RWPE2 (cell line): ENCODE measurements at regions not wholly inside any gene's neighbourhood (a gene's known extent, or its start where the extent isn't known, plus 50 kb on each side); places are given as distances from the start of the nearest gene placed in this dataset.
A peak's percentile ranks its signal among the peaks of the same experiment; 100 is the strongest.
"Not testable (repeated sequence)": the region's sequence is repeated elsewhere in the genome, so short reads cannot be mapped to it uniquely, and the experiment has no call there.

ENCODE experiments used
- ATAC-seq: fragments of 200-7000 bp; cut with Tn5 transposase; 3 replicates; pipeline ENCODE4 v1.9.1; 2021; ENCODE audit warnings: low read depth
- DNase-seq: peaks from one replicate; pipeline ENCODE4 v3.0.0-alpha.2; 2020; ENCODE audit warnings: low spot score
- H3K27ac ChIP-seq: fragments of 450-650 bp; 2 replicates; pipeline ENCODE4 v1.5.1; 2017; ENCODE audit warnings: mild to moderate bottlenecking; ENCODE audit not compliant: poor library complexity, severe bottlenecking
- H3K27me3 ChIP-seq: fragments of 250-450 bp; sonication (Bioruptor Pico); 2 replicates; pipeline ENCODE4 v1.5.1; 2021; ENCODE audit warnings: mild to moderate bottlenecking, moderate library complexity; ENCODE audit not compliant: insufficient read depth, poor library complexity, severe bottlenecking
- H3K36me3 ChIP-seq: fragments of 250-450 bp; sonication (Bioruptor Pico); 2 replicates; pipeline ENCODE4 v1.5.1; 2020; ENCODE audit warnings: low read depth, mild to moderate bottlenecking, moderate library complexity
- H3K4me1 ChIP-seq: fragments of 250-450 bp; sonication (Bioruptor Pico); 2 replicates; pipeline ENCODE4 v1.5.1; 2021; ENCODE audit warnings: mild to moderate bottlenecking, moderate library complexity; ENCODE audit not compliant: insufficient read depth, poor library complexity, severe bottlenecking
- H3K4me3 ChIP-seq: fragments of 250-450 bp; sonication (Bioruptor Pico); 2 replicates; pipeline ENCODE4 v1.5.1; 2021; ENCODE audit warnings: mild to moderate bottlenecking, moderate library complexity; ENCODE audit not compliant: severe bottlenecking
- H3K9me3 ChIP-seq: fragments of 250-450 bp; sonication (Bioruptor Pico); 2 replicates; pipeline ENCODE4 v1.5.1; 2021; ENCODE audit warnings: mild to moderate bottlenecking, moderate library complexity; ENCODE audit not compliant: severe bottlenecking
- TF ChIP-seq, protein P1 (sequence below): fragments of 450-650 bp; IDR thresholded peaks from one replicate; pipeline ENCODE4 v1.5.1; 2017; ENCODE audit warnings: mild to moderate bottlenecking, moderate library complexity; ENCODE audit not compliant: poor library complexity, severe bottlenecking

- H3K4me1 ChIP-seq = peaks cover 24% of the 10 kb centered on the region
- no peak for DNase-seq
- H3K4me3 ChIP-seq = no peak overlapping the region
- no peaks in the 10 kb centered on the region for H3K36me3 ChIP-seq
- TF ChIP-seq, protein P1, sequence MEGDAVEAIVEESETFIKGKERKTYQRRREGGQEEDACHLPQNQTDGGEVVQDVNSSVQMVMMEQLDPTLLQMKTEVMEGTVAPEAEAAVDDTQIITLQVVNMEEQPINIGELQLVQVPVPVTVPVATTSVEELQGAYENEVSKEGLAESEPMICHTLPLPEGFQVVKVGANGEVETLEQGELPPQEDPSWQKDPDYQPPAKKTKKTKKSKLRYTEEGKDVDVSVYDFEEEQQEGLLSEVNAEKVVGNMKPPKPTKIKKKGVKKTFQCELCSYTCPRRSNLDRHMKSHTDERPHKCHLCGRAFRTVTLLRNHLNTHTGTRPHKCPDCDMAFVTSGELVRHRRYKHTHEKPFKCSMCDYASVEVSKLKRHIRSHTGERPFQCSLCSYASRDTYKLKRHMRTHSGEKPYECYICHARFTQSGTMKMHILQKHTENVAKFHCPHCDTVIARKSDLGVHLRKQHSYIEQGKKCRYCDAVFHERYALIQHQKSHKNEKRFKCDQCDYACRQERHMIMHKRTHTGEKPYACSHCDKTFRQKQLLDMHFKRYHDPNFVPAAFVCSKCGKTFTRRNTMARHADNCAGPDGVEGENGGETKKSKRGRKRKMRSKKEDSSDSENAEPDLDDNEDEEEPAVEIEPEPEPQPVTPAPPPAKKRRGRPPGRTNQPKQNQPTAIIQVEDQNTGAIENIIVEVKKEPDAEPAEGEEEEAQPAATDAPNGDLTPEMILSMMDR = no peak
- no peaks in the 10 kb centered on the region for H3K9me3 ChIP-seq
- no peaks in the 10 kb centered on the region for H3K27me3 ChIP-seq
- peak overlapping the region; percentile 55 for H3K27ac ChIP-seq
- no peak for ATAC-seq
Measured at GRCh38 chrX:40912166-40912565, 173.1 kb upstream of the USP9X start.

DNA sequence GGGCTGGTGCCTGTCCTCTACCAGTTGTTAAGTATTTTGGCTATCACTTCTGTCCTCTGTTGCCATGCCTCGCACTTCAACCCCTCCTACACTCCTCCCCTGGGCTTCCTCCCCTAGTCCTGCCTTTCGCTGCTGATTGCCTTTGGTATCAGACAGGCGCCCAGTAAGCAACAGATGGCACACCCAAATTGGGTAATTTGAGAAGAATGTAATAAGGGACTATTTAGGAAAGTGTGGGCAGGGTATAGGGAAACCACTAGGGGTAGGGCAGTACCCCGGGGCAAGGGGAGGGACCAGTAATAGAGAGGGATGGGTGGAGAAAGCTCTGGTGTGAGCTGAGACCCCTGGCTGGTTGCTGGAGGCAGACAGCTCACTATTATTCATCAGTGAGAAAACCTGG, 172.7 kb upstream of the USP9X start:
- ATAC-seq = peak; percentile 80
- H3K27ac ChIP-seq = peak overlapping the region; percentile 55

GRCh38 chrX:40920351-40920750, 164.9 kb upstream of the USP9X start:
- H3K9me3 ChIP-seq = no peaks in the 10 kb centered on the region
- ATAC-seq = no peak
- TF ChIP-seq, protein P1 = no peak
- H3K4me1 ChIP-seq = no peaks in the 10 kb centered on the region
- H3K27ac ChIP-seq = no peak overlapping the region
- no peak overlapping the region for H3K4me3 ChIP-seq
- H3K27me3 ChIP-seq = no peaks in the 10 kb centered on the region
- no peak for DNase-seq
- no peaks in the 10 kb centered on the region for H3K36me3 ChIP-seq

More for the DNA sequence above, 172.7 kb upstream of the USP9X start:
- Histone ChIP-seq H3K27me3 (no peaks in the 10 kb centered on the region), H3K9me3 (no peaks in the 10 kb centered on the region), H3K4me1 (peaks cover 24% of the 10 kb centered on the region), H3K4me3 (no peak overlapping the region), H3K36me3 (no peaks in the 10 kb centered on the region)
- TF ChIP-seq, protein P1 = no peak
- DNase-seq = peak; percentile 51

- Histone ChIP-seq H3K4me3 (no peak overlapping the region), H3K27me3 (no peaks in the 10 kb centered on the region), H3K27ac (no peak overlapping the region), H3K9me3 (no peaks in the 10 kb centered on the region), H3K4me1 (peaks cover 3% of the 10 kb centered on the region), H3K36me3 (no peaks in the 10 kb centered on the region)
- ATAC-seq (0 out of 3 replicates have a peak, but pooled peaks have one; percentile 19), DNase-seq (no peak)
- TF ChIP-seq, protein P1 = peak; percentile 48
Measured at GRCh38 chrX:40922307-40922706, 162.9 kb upstream of the USP9X start.

GRCh38 chrX:40926739-40927427, 158.4 kb upstream of the USP9X start:
- H3K4me3 ChIP-seq, H3K9me3 ChIP-seq, H3K4me1 ChIP-seq, H3K27me3 ChIP-seq, DNase-seq, H3K36me3 ChIP-seq: not testable (repeated sequence)
- ATAC-seq = peak; percentile 83
- H3K27ac ChIP-seq = peak overlapping the region; percentile 16
